T-helper 2 cell (primary cell): ENCODE measurements at regions not wholly inside any gene's neighbourhood (a gene's known extent, or its start where the extent isn't known, plus 50 kb on each side); places are given as distances from the start of the nearest gene placed in this dataset.
"Not testable (repeated sequence)": the region's sequence is repeated elsewhere in the genome, so short reads cannot be mapped to it uniquely, and the experiment has no call there.

Experiments
- DNase-seq, 5 experiments: peaks; one replicate each; pipeline versions ENCODE4 v3.0.0 to v3.0.0-alpha.2; 2012 to 2022

- DNase-seq, result no peak
These were observed 67.6 kb downstream of the HTR1A start for GRCh38 chr5:63894690-63895089.

- DNase-seq, result no peak
These were observed 83.5 kb downstream of the HTR1A start for GRCh38 chr5:63878788-63879187.

GRCh38 chr5:63877961-63878360 is 84.3 kb downstream of the HTR1A start:
- DNase-seq, result no peak

GRCh38 chr5:63860379-63860778 is 101.9 kb downstream of the HTR1A start:
- DNase-seq, result no peak

- no peak for DNase-seq
These were observed 108.2 kb downstream of the HTR1A start for GRCh38 chr5:63854076-63854475.

- no peak for DNase-seq
These were observed 119.1 kb downstream of the HTR1A start for GRCh38 chr5:63843190-63843589.

GRCh38 chr5:63837437-63837836 is 124.8 kb downstream of the HTR1A start:
- no peak for DNase-seq

- no peak for DNase-seq
These were observed 130.9 kb downstream of the HTR1A start for GRCh38 chr5:63831381-63831780.

GRCh38 chr5:63825984-63826383 is 136.3 kb downstream of the HTR1A start:
- DNase-seq, result no peak

GRCh38 chr5:63823583-63823982 is 138.7 kb downstream of the HTR1A start:
- no peak for DNase-seq

- no peak for DNase-seq
These were observed 139.6 kb downstream of the HTR1A start for GRCh38 chr5:63822614-63823013.

GRCh38 chr5:63820577-63820976 is 141.7 kb downstream of the HTR1A start:
- DNase-seq, result no peak

- DNase-seq, result no peak
These were observed 149.6 kb downstream of the HTR1A start for GRCh38 chr5:63812693-63813092.

GRCh38 chr5:63811961-63812360 is 150.3 kb downstream of the HTR1A start:
- DNase-seq, result no peak

GRCh38 chr5:63811286-63811685 is 151.0 kb downstream of the HTR1A start:
- no peak for DNase-seq

GRCh38 chr5:63805151-63805550 is 157.1 kb downstream of the HTR1A start:
- DNase-seq, result no peak

GRCh38 chr5:63803165-63803564 is 159.1 kb downstream of the HTR1A start:
- no peak for DNase-seq

GRCh38 chr5:63794979-63795378 is 167.3 kb downstream of the HTR1A start:
- no peak for DNase-seq

GRCh38 chr5:63794296-63794695 is 167.9 kb downstream of the HTR1A start:
- no peak for DNase-seq

GRCh38 chr5:63774939-63775338 is 187.3 kb downstream of the HTR1A start:
- no peak for DNase-seq

- DNase-seq, result no peak
These were observed 194.0 kb downstream of the HTR1A start for GRCh38 chr5:63768221-63768620.

- DNase-seq, result no peak
These were observed 201.3 kb downstream of the HTR1A start for GRCh38 chr5:63760965-63761364.

GRCh38 chr5:63743096-63743798 is 219.0 kb downstream of the HTR1A start:
- DNase-seq, result no peak

- DNase-seq, result not testable (repeated sequence)
These were observed 229.4 kb downstream of the HTR1A start for GRCh38 chr5:63732880-63733279.

GRCh38 chr5:63727583-63727982 is 234.7 kb downstream of the HTR1A start:
- DNase-seq, result no peak
